ENCODE measurements at regions not wholly inside any gene's neighbourhood (a gene's known extent, or its start where the extent isn't known, plus 50 kb on each side); places are given as distances from the start of the nearest gene placed in this dataset.

DNA sequence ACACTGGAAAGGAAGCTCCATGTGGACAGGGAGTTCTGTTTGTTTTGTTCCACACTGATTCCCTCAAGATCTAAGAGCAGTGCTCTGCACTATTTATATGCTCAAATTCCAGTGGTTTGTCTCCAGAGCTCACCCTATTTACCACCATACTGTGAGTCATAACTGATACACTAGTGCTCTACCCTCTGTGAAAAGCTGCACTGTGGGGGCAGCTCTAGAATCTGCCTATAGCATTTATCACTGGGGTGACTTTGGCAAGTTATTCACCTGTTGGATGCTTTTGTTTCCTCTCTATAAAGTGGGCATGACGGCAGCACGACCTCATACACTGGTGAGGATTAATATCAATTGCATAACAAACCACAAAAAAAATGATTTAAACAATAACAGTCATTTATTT is 307.8 kb downstream of the NR2F1-AS1 start:
- H3K4me1 Mint-ChIP-seq: peaks cover 10% of the 10 kb centered on the region; the same call in 2 of the 3 replicates
- H3F3A ChIP-seq (replicated peaks; ENCODE audit: low read depth): no peaks in the 10 kb centered on the region
- H3K27me3 Mint-ChIP-seq (ENCODE audit: insufficient read depth, low read depth, poor library complexity): peaks cover 2% of the 10 kb centered on the region
- H3K4me1 ChIP-seq (ENCODE audit: insufficient read depth): peaks cover 5% of the 10 kb centered on the region; the same call in 1 of the 2 replicates
- H3K4me2 ChIP-seq: no peak overlapping the region
- TF ChIP-seq ZNF331 (CRISPR knock-in tag; IDR thresholded peaks at IDR 0.05; ENCODE audit: low read depth): no peak
- H3K36me3 ChIP-seq (ENCODE audit: insufficient read depth): no peaks in the 10 kb centered on the region
- DNase-seq (ENCODE audit: low spot score) (no peak), ATAC-seq (no peak)
- no peak overlapping the region for H3K4me3 ChIP-seq
- no peak overlapping the region for H2AFZ ChIP-seq
- no peaks in the 10 kb centered on the region for H4K20me1 ChIP-seq (replicated peaks; ENCODE audit: insufficient read depth)
- H3K27ac ChIP-seq (ENCODE audit: low read depth): no peak overlapping the region
- no peaks in the 10 kb centered on the region for H3K9me2 ChIP-seq (ENCODE audit: insufficient read depth)
- H3K27ac Mint-ChIP-seq: no peak overlapping the region
- no peaks in the 10 kb centered on the region; the same call in 2 of the 3 replicates for H3K36me3 Mint-ChIP-seq (ENCODE audit: low read depth)
- no peak overlapping the region for H3K4me3 Mint-ChIP-seq
- H3K27me3 ChIP-seq (ENCODE audit: insufficient read depth): no peaks in the 10 kb centered on the region
- H3K9me3 Mint-ChIP-seq: peaks cover 4% of the 10 kb centered on the region; the same call in 2 of the 3 replicates
- no peaks in the 10 kb centered on the region for H3K79me2 ChIP-seq (replicated peaks; ENCODE audit: insufficient read depth)

- no peaks in the 10 kb centered on the region for H3K9me2 ChIP-seq (ENCODE audit: insufficient read depth)
- Mint-ChIP-seq H3K4me1 (peaks cover 10% of the 10 kb centered on the region; the same call in 2 of the 3 replicates), H3K4me3 (no peak overlapping the region), H3K36me3 (ENCODE audit: low read depth) (no peaks in the 10 kb centered on the region; the same call in 2 of the 3 replicates), H3K9me3 (peaks cover 6% of the 10 kb centered on the region; the same call in 2 of the 3 replicates), H3K27me3 (ENCODE audit: insufficient read depth, low read depth, poor library complexity) (no peaks in the 10 kb centered on the region), H3K27ac (no peak overlapping the region)
- H3K4me1 ChIP-seq (ENCODE audit: insufficient read depth): peaks cover 5% of the 10 kb centered on the region; the same call in 1 of the 2 replicates
- H3F3A ChIP-seq (replicated peaks; ENCODE audit: low read depth): no peaks in the 10 kb centered on the region
- H3K27me3 ChIP-seq (ENCODE audit: insufficient read depth): no peaks in the 10 kb centered on the region
- DNase-seq (ENCODE audit: low spot score): no peak
- no peak overlapping the region for H3K4me2 ChIP-seq
- no peak overlapping the region for H3K4me3 ChIP-seq
- TF ChIP-seq JUNB (IDR thresholded peaks at IDR 0.05; ENCODE audit: unreplicated experiment): no peak
- TF ChIP-seq STAT1 (IDR thresholded peaks at IDR 0.05; ENCODE audit: unreplicated experiment): no peak
- TF ChIP-seq ZNF114 (CRISPR knock-in tag; IDR thresholded peaks at IDR 0.05): no peak
- TF ChIP-seq EZH2 (IDR thresholded peaks at IDR 0.05; ENCODE audit: low read depth, unreplicated experiment): no peak
- TF ChIP-seq ETS1 (IDR thresholded peaks at IDR 0.05): no peak
- TF ChIP-seq POLR2AphosphoS5 (IDR thresholded peaks at IDR 0.05; ENCODE audit: low read depth): no peak
- TF ChIP-seq, protein P1, sequence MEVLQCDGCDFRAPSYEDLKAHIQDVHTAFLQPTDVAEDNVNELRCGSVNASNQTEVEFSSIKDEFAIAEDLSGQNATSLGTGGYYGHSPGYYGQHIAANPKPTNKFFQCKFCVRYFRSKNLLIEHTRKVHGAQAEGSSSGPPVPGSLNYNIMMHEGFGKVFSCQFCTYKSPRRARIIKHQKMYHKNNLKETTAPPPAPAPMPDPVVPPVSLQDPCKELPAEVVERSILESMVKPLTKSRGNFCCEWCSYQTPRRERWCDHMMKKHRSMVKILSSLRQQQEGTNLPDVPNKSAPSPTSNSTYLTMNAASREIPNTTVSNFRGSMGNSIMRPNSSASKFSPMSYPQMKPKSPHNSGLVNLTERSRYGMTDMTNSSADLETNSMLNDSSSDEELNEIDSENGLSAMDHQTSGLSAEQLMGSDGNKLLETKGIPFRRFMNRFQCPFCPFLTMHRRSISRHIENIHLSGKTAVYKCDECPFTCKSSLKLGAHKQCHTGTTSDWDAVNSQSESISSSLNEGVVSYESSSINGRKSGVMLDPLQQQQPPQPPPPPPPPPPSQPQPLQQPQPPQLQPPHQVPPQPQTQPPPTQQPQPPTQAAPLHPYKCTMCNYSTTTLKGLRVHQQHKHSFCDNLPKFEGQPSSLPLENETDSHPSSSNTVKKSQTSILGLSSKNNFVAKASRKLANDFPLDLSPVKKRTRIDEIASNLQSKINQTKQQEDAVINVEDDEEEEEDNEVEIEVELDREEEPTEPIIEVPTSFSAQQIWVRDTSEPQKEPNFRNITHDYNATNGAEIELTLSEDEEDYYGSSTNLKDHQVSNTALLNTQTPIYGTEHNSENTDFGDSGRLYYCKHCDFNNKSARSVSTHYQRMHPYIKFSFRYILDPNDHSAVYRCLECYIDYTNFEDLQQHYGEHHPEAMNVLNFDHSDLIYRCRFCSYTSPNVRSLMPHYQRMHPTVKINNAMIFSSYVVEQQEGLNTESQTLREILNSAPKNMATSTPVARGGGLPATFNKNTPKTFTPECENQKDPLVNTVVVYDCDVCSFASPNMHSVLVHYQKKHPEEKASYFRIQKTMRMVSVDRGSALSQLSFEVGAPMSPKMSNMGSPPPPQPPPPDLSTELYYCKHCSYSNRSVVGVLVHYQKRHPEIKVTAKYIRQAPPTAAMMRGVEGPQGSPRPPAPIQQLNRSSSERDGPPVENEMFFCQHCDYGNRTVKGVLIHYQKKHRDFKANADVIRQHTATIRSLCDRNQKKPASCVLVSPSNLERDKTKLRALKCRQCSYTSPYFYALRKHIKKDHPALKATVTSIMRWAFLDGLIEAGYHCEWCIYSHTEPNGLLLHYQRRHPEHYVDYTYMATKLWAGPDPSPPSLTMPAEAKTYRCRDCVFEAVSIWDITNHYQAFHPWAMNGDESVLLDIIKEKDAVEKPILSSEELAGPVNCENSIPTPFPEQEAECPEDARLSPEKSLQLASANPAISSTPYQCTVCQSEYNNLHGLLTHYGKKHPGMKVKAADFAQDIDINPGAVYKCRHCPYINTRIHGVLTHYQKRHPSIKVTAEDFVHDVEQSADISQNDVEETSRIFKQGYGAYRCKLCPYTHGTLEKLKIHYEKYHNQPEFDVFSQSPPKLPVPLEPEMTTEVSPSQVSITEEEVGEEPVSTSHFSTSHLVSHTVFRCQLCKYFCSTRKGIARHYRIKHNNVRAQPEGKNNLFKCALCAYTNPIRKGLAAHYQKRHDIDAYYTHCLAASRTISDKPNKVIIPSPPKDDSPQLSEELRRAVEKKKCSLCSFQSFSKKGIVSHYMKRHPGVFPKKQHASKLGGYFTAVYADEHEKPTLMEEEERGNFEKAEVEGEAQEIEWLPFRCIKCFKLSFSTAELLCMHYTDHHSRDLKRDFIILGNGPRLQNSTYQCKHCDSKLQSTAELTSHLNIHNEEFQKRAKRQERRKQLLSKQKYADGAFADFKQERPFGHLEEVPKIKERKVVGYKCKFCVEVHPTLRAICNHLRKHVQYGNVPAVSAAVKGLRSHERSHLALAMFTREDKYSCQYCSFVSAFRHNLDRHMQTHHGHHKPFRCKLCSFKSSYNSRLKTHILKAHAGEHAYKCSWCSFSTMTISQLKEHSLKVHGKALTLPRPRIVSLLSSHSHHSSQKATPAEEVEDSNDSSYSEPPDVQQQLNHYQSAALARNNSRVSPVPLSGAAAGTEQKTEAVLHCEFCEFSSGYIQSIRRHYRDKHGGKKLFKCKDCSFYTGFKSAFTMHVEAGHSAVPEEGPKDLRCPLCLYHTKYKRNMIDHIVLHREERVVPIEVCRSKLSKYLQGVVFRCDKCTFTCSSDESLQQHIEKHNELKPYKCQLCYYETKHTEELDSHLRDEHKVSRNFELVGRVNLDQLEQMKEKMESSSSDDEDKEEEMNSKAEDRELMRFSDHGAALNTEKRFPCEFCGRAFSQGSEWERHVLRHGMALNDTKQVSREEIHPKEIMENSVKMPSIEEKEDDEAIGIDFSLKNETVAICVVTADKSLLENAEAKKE (CRISPR knock-in tag; IDR thresholded peaks at IDR 0.05): no peak
- TF ChIP-seq ZNF331 (CRISPR knock-in tag; IDR thresholded peaks at IDR 0.05; ENCODE audit: low read depth): no peak
- H4K20me1 ChIP-seq (replicated peaks; ENCODE audit: insufficient read depth): no peaks in the 10 kb centered on the region
- H2AFZ ChIP-seq: peak overlapping the region; percentile 83; the same call in 1 of the 2 replicates
- H3K27ac ChIP-seq (ENCODE audit: low read depth): no peak overlapping the region
- ATAC-seq: no peak
- H3K36me3 ChIP-seq (ENCODE audit: insufficient read depth): no peaks in the 10 kb centered on the region
- H3K79me2 ChIP-seq (replicated peaks; ENCODE audit: insufficient read depth): no peaks in the 10 kb centered on the region
Measured at GRCh38 chr5:93272108-93272507, 308.9 kb downstream of the NR2F1-AS1 start.

Measured in GM23338 (cell line).